ENCODE measurements at regions not wholly inside any gene's neighbourhood (a gene's known extent, or its start where the extent isn't known, plus 50 kb on each side); places are given as distances from the start of the nearest gene placed in this dataset.

GRCh38 chr2:7800031-7800430 lies 881.8 kb upstream of the ID2 start:
- no peak overlapping the region for H3K4me3 Mint-ChIP-seq
- ATAC-seq (ENCODE audit: low read depth in 2 of 2) (no peak), DNase-seq (no peak)
- peaks cover 0 to 19% of the 10 kb centered on the region in 2 donors for H3K36me3 Mint-ChIP-seq
- peaks cover 13 to 37% (median 29%) of the 10 kb centered on the region in 7 donors for H3K9me3 Mint-ChIP-seq
- H3K27me3 Mint-ChIP-seq, result peaks cover 0 to 5% (median 5%) of the 10 kb centered on the region in 3 donors
- peaks cover 0 to 4% (median 3%) of the 10 kb centered on the region in 3 donors for H3K4me1 Mint-ChIP-seq
- H3K27ac Mint-ChIP-seq, result no peak overlapping the region

- no peak overlapping the region for H3K4me3 Mint-ChIP-seq
- H3K27ac Mint-ChIP-seq, result no peak overlapping the region
- ATAC-seq (ENCODE audit: low read depth in 2 of 2) (no peak), DNase-seq (no peak)
- H3K9me3 Mint-ChIP-seq, result peaks cover 13 to 37% (median 29%) of the 10 kb centered on the region in 7 donors
- peaks cover 0 to 5% (median 5%) of the 10 kb centered on the region in 3 donors for H3K27me3 Mint-ChIP-seq
- H3K36me3 Mint-ChIP-seq, result peaks cover 0 to 19% of the 10 kb centered on the region in 2 donors
- peaks cover 0 to 2% (median 0%) of the 10 kb centered on the region in 3 donors for H3K4me1 Mint-ChIP-seq
Measured at GRCh38 chr2:7801212-7801611, 880.6 kb upstream of the ID2 start.

GRCh38 chr2:7803515-7803914 lies 878.3 kb upstream of the ID2 start:
- Mint-ChIP-seq H3K36me3 (peaks cover 0 to 18% of the 10 kb centered on the region in 2 donors), H3K4me1 (peaks cover 0 to 2% (median 0%) of the 10 kb centered on the region in 3 donors), H3K4me3 (no peak overlapping the region), H3K27me3 (peaks cover 0 to 5% (median 4%) of the 10 kb centered on the region in 3 donors), H3K9me3 (peaks cover 13 to 43% (median 29%) of the 10 kb centered on the region in 7 donors), H3K27ac (no peak overlapping the region)
- no peak for DNase-seq
- no peak for ATAC-seq (ENCODE audit: low read depth in 2 of 2)

GRCh38 chr2:7809640-7810039 lies 872.2 kb upstream of the ID2 start:
- no peak for ATAC-seq (ENCODE audit: low read depth in 2 of 2)
- H3K27ac Mint-ChIP-seq, result no peak overlapping the region
- H3K4me1 Mint-ChIP-seq, result no peaks in the 10 kb centered on the region
- no peaks in the 10 kb centered on the region for H3K27me3 Mint-ChIP-seq
- no peak overlapping the region for H3K4me3 Mint-ChIP-seq
- peaks cover 0 to 9% (median 0%) of the 10 kb centered on the region in 7 donors for H3K9me3 Mint-ChIP-seq
- no peaks in the 10 kb centered on the region for H3K36me3 Mint-ChIP-seq
- no peak for DNase-seq

- Mint-ChIP-seq H3K27ac (no peak overlapping the region), H3K9me3 (peaks cover 0 to 11% (median 0%) of the 10 kb centered on the region in 7 donors), H3K36me3 (no peaks in the 10 kb centered on the region), H3K4me3 (peak overlapping the region in 1 of 8 donors; percentile 15), H3K27me3 (peaks cover 0 to 7% (median 3%) of the 10 kb centered on the region in 3 donors), H3K4me1 (no peaks in the 10 kb centered on the region)
- no peak for ATAC-seq (ENCODE audit: low read depth in 2 of 2)
- no peak for DNase-seq
Measured at GRCh38 chr2:7811073-7811472, 870.8 kb upstream of the ID2 start.

- ATAC-seq (ENCODE audit: low read depth in 2 of 2) (no peak), DNase-seq (no peak)
- H3K4me3 Mint-ChIP-seq, result no peak overlapping the region
- H3K4me1 Mint-ChIP-seq, result no peaks in the 10 kb centered on the region
- peaks cover 0 to 9% (median 5%) of the 10 kb centered on the region in 3 donors for H3K27me3 Mint-ChIP-seq
- H3K27ac Mint-ChIP-seq, result peak overlapping the region in 1 of 6 donors; percentile 3
- no peaks in the 10 kb centered on the region for H3K36me3 Mint-ChIP-seq
- peaks cover 0 to 11% (median 0%) of the 10 kb centered on the region in 7 donors for H3K9me3 Mint-ChIP-seq
Measured at GRCh38 chr2:7812231-7812995, 869.4 kb upstream of the ID2 start.

GRCh38 chr2:7813541-7814292 lies 868.1 kb upstream of the ID2 start:
- Mint-ChIP-seq H3K27me3 (peaks cover 0 to 9% (median 5%) of the 10 kb centered on the region in 3 donors), H3K36me3 (no peaks in the 10 kb centered on the region), H3K4me3 (no peak overlapping the region), H3K4me1 (no peaks in the 10 kb centered on the region), H3K9me3 (peaks cover 0 to 6% (median 0%) of the 10 kb centered on the region in 7 donors), H3K27ac (no peak overlapping the region)
- ATAC-seq (ENCODE audit: low read depth in 2 of 2) (no peak), DNase-seq (no peak)

GRCh38 chr2:7815726-7816125 lies 866.1 kb upstream of the ID2 start:
- H3K9me3 Mint-ChIP-seq, result peaks cover 0 to 6% (median 0%) of the 10 kb centered on the region in 7 donors
- DNase-seq, result no peak
- no peak for ATAC-seq (ENCODE audit: low read depth in 2 of 2)
- H3K4me1 Mint-ChIP-seq, result no peaks in the 10 kb centered on the region
- no peaks in the 10 kb centered on the region for H3K36me3 Mint-ChIP-seq
- peaks cover 0 to 9% (median 5%) of the 10 kb centered on the region in 3 donors for H3K27me3 Mint-ChIP-seq
- no peak overlapping the region for H3K4me3 Mint-ChIP-seq
- no peak overlapping the region for H3K27ac Mint-ChIP-seq

- no peak overlapping the region for H3K4me3 Mint-ChIP-seq
Measured at GRCh38 chr2:7816233-7816632, 865.6 kb upstream of the ID2 start.

GRCh38 chr2:7816944-7817343 lies 864.9 kb upstream of the ID2 start:
- Mint-ChIP-seq H3K27me3 (peaks cover 0 to 9% (median 5%) of the 10 kb centered on the region in 3 donors), H3K9me3 (peaks cover 0 to 6% (median 0%) of the 10 kb centered on the region in 7 donors), H3K4me3 (no peak overlapping the region), H3K4me1 (no peaks in the 10 kb centered on the region), H3K36me3 (no peaks in the 10 kb centered on the region), H3K27ac (no peak overlapping the region)
- ATAC-seq (ENCODE audit: low read depth in 2 of 2) (no peak), DNase-seq (no peak)

More at GRCh38 chr2:7816233-7816632, 865.6 kb upstream of the ID2 start:
- no peak for ATAC-seq (ENCODE audit: low read depth in 2 of 2)
- Mint-ChIP-seq H3K9me3 (peaks cover 0 to 6% (median 0%) of the 10 kb centered on the region in 7 donors), H3K4me1 (no peaks in the 10 kb centered on the region), H3K27me3 (peaks cover 0 to 9% (median 5%) of the 10 kb centered on the region in 3 donors), H3K36me3 (no peaks in the 10 kb centered on the region), H3K27ac (no peak overlapping the region)
- DNase-seq, result no peak

- peaks cover 0 to 6% (median 0%) of the 10 kb centered on the region in 7 donors for H3K9me3 Mint-ChIP-seq
- no peak overlapping the region for H3K27ac Mint-ChIP-seq
- H3K27me3 Mint-ChIP-seq, result peaks cover 0 to 9% (median 5%) of the 10 kb centered on the region in 3 donors
- no peak overlapping the region for H3K4me3 Mint-ChIP-seq
- DNase-seq, result no peak
- no peak for ATAC-seq (ENCODE audit: low read depth in 2 of 2)
- H3K36me3 Mint-ChIP-seq, result no peaks in the 10 kb centered on the region
- no peaks in the 10 kb centered on the region for H3K4me1 Mint-ChIP-seq
Measured at GRCh38 chr2:7819316-7819715, 862.5 kb upstream of the ID2 start.

GRCh38 chr2:7819850-7820249 lies 862.0 kb upstream of the ID2 start:
- Mint-ChIP-seq H3K4me3 (no peak overlapping the region), H3K36me3 (no peaks in the 10 kb centered on the region), H3K9me3 (peaks cover 0 to 3% (median 0%) of the 10 kb centered on the region in 7 donors), H3K4me1 (no peaks in the 10 kb centered on the region), H3K27ac (no peak overlapping the region), H3K27me3 (peaks cover 0 to 9% (median 5%) of the 10 kb centered on the region in 3 donors)
- DNase-seq (no peak), ATAC-seq (ENCODE audit: low read depth in 2 of 2) (no peak)

- DNase-seq, result no peak
- H3K4me1 Mint-ChIP-seq, result no peaks in the 10 kb centered on the region
- no peak for ATAC-seq (ENCODE audit: low read depth in 2 of 2)
- H3K27ac Mint-ChIP-seq, result no peak overlapping the region
- no peaks in the 10 kb centered on the region for H3K27me3 Mint-ChIP-seq
- H3K9me3 Mint-ChIP-seq, result peaks cover 0 to 3% (median 0%) of the 10 kb centered on the region in 7 donors
- H3K36me3 Mint-ChIP-seq, result no peaks in the 10 kb centered on the region
- no peak overlapping the region for H3K4me3 Mint-ChIP-seq
Measured at GRCh38 chr2:7824211-7824610, 857.6 kb upstream of the ID2 start.
